Trophoblast cell (in vitro differentiated cells and primary cell): ENCODE measurements at regions not wholly inside any gene's neighbourhood (a gene's known extent, or its start where the extent isn't known, plus 50 kb on each side); places are given as distances from the start of the nearest gene placed in this dataset.

ENCODE experiments used
- DNase-seq, 2 donors: peaks; one replicate each; pipeline ENCODE4 v3.0.0-alpha.2; 2016
- H2AFZ ChIP-seq: 2 replicates; pipeline ENCODE4 v1.6.1; 2013; ENCODE audit warnings: low read length, moderate library complexity, mild to moderate bottlenecking; ENCODE audit not compliant: insufficient read depth, poor library complexity
- H2AK5ac ChIP-seq: 2 replicates; pipeline ENCODE4 v1.6.1; 2013; ENCODE audit warnings: mild to moderate bottlenecking, low read length
- H2BK120ac ChIP-seq: 2 replicates; pipeline ENCODE4 v1.6.1; 2013; ENCODE audit warnings: low read length, mild to moderate bottlenecking, moderate library complexity; ENCODE audit not compliant: insufficient read depth, poor library complexity
- H2BK12ac ChIP-seq: 2 replicates; pipeline ENCODE4 v1.6.1; 2013; ENCODE audit warnings: mild to moderate bottlenecking, low read length, moderate library complexity
- H2BK5ac ChIP-seq: 2 replicates; pipeline ENCODE4 v1.6.1; 2013; ENCODE audit warnings: low read length, low read depth, moderate library complexity, mild to moderate bottlenecking; ENCODE audit not compliant: poor library complexity
- H3K14ac ChIP-seq: 2 replicates; pipeline ENCODE4 v1.6.1; 2013; ENCODE audit warnings: mild to moderate bottlenecking, low read length
- H3K18ac ChIP-seq: 2 replicates; pipeline ENCODE4 v1.6.1; 2013; ENCODE audit warnings: mild to moderate bottlenecking, low read length
- H3K23ac ChIP-seq: 2 replicates; pipeline ENCODE4 v1.6.1; 2013; ENCODE audit warnings: low read length
- H3K27ac ChIP-seq: 2 replicates; pipeline ENCODE4 v1.5.1; 2013; ENCODE audit warnings: low read depth, mild to moderate bottlenecking, inconsistent platforms, low read length, moderate library complexity
- H3K27me3 ChIP-seq: 2 replicates; pipeline ENCODE4 v1.6.1; 2013; ENCODE audit warnings: inconsistent platforms, mild to moderate bottlenecking, low read length, moderate library complexity; ENCODE audit not compliant: insufficient read depth
- H3K36me3 ChIP-seq, 2 experiments: 1 replicate in 1 of 2; 2 replicates in 1 of 2; pipeline ENCODE4 v1.6.1; 2013; ENCODE audit warnings: low read length in 2 of 2, mild to moderate bottlenecking in 2 of 2, moderate library complexity in 1 of 2; ENCODE audit not compliant: insufficient read depth in 2 of 2, control insufficient read depth in 1 of 2
- H3K4ac ChIP-seq: 2 replicates; pipeline ENCODE4 v1.6.1; 2013; ENCODE audit warnings: low read depth, mild to moderate bottlenecking, low read length, moderate library complexity
- H3K4me1 ChIP-seq, 2 experiments: 1 replicate in 1 of 2; 2 replicates in 1 of 2; pipeline ENCODE4 v1.6.1; 2013; ENCODE audit warnings: low read length in 2 of 2, mild to moderate bottlenecking in 2 of 2, moderate library complexity in 1 of 2; ENCODE audit not compliant: insufficient read depth in 2 of 2, control insufficient read depth in 1 of 2
- H3K4me2 ChIP-seq: 2 replicates; pipeline ENCODE4 v1.6.1; 2013; ENCODE audit warnings: inconsistent platforms, mild to moderate bottlenecking, low read length, moderate library complexity
- H3K4me3 ChIP-seq: 2 replicates; pipeline ENCODE4 v1.5.1; 2013; ENCODE audit warnings: mild to moderate bottlenecking, low read depth, low read length, inconsistent platforms
- H3K79me1 ChIP-seq: one replicate; pipeline ENCODE4 v1.6.1; 2013; ENCODE audit warnings: low read length
- H3K79me2 ChIP-seq: 2 replicates; pipeline ENCODE4 v1.6.1; 2013; ENCODE audit warnings: low read length, mild to moderate bottlenecking; ENCODE audit not compliant: control insufficient read depth, insufficient read depth, poor library complexity
- H3K9ac ChIP-seq: 2 replicates; pipeline ENCODE4 v1.6.1; 2013; ENCODE audit warnings: mild to moderate bottlenecking, low read length
- H3K9me3 ChIP-seq: 2 replicates; pipeline ENCODE4 v1.6.1; 2013; ENCODE audit warnings: low read depth, mild to moderate bottlenecking, control low read depth, inconsistent platforms, low read length; ENCODE audit not compliant: insufficient read depth
- H4K12ac ChIP-seq: 2 replicates; pipeline ENCODE4 v1.6.1; 2013; ENCODE audit warnings: low read depth, mild to moderate bottlenecking, low read length, moderate library complexity
- H4K8ac ChIP-seq: 2 replicates; pipeline ENCODE4 v1.6.1; 2013; ENCODE audit warnings: low read depth, mild to moderate bottlenecking, low read length, moderate library complexity
- H4K91ac ChIP-seq: one replicate; pipeline ENCODE4 v1.6.1; 2013; ENCODE audit warnings: low read depth, mild to moderate bottlenecking, low read length, moderate library complexity
- WGBS: extraction: QIAGEN DNeasy Blood & Tissue Kit; methylation state at CpG from one replicate; pipeline ENCODE4 v1.1.7; 2013; ENCODE audit warnings: missing lambda C conversion rate; ENCODE audit not compliant: insufficient read length, insufficient coverage; ENCODE audit errors: extremely low coverage; 5-methylcytosine and 5-hydroxymethylcytosine counted together

GRCh38 chrX:66900886-66901285, 262.0 kb upstream of the EDA2R start:
- Histone ChIP-seq H2BK5ac (no peak overlapping the region), H3K4me3 (no peak overlapping the region), H3K79me2 (no peaks in the 10 kb centered on the region)

GRCh38 chrX:66892004-66892403, 253.1 kb upstream of the EDA2R start:
- WGBS: no CpG with 5 or more reads among the region's 2 CpGs
- DNase-seq: no peak
- Histone ChIP-seq H3K36me3 (no peaks in the 10 kb centered on the region), H3K14ac (no peak overlapping the region), H2BK12ac (no peak overlapping the region), H2BK5ac (no peak overlapping the region), H3K4me2 (no peak overlapping the region), H3K23ac (no peak overlapping the region), H3K4ac (no peak overlapping the region), H3K79me1 (no peaks in the 10 kb centered on the region), H3K79me2 (no peaks in the 10 kb centered on the region), H3K4me1 (no peaks in the 10 kb centered on the region), H2AK5ac (no peak overlapping the region), H3K27me3 (no peaks in the 10 kb centered on the region), H3K18ac (no peak overlapping the region), H3K9me3 (no peaks in the 10 kb centered on the region), H4K12ac (no peak overlapping the region), H2AFZ (no peak overlapping the region), H4K91ac (no peak overlapping the region), H3K27ac (no peak overlapping the region), H3K4me3 (no peak overlapping the region), H4K8ac (no peak overlapping the region), H2BK120ac (no peak overlapping the region), H3K9ac (no peak overlapping the region)

More at GRCh38 chrX:66900886-66901285, 262.0 kb upstream of the EDA2R start:
- Histone ChIP-seq H3K23ac (no peak overlapping the region), H3K14ac (no peak overlapping the region), H3K9me3 (no peaks in the 10 kb centered on the region), H2AK5ac (no peak overlapping the region), H4K91ac (no peak overlapping the region), H3K4me1 (no peaks in the 10 kb centered on the region), H3K27me3 (no peaks in the 10 kb centered on the region), H3K18ac (no peak overlapping the region), H2BK120ac (no peak overlapping the region), H3K4me2 (no peak overlapping the region), H4K12ac (no peak overlapping the region), H3K4ac (no peak overlapping the region), H3K27ac (no peak overlapping the region), H2BK12ac (no peak overlapping the region), H3K79me1 (no peaks in the 10 kb centered on the region), H3K36me3 (no peaks in the 10 kb centered on the region), H4K8ac (no peak overlapping the region), H2AFZ (no peak overlapping the region), H3K9ac (no peak overlapping the region)
- DNase-seq: no peak

- Histone ChIP-seq H3K36me3 (no peaks in the 10 kb centered on the region), H3K4me1 (no peaks in the 10 kb centered on the region), H2AFZ (no peak overlapping the region), H3K4ac (no peak overlapping the region), H3K18ac (no peak overlapping the region), H3K23ac (no peak overlapping the region), H4K12ac (no peak overlapping the region), H3K27me3 (no peaks in the 10 kb centered on the region), H3K9me3 (no peaks in the 10 kb centered on the region), H3K9ac (no peak overlapping the region), H3K14ac (no peak overlapping the region), H3K4me2 (no peak overlapping the region), H2BK5ac (no peak overlapping the region), H4K91ac (no peak overlapping the region), H4K8ac (no peak overlapping the region), H3K79me1 (no peaks in the 10 kb centered on the region), H3K4me3 (no peak overlapping the region), H2BK120ac (no peak overlapping the region), H2AK5ac (no peak overlapping the region), H3K79me2 (no peaks in the 10 kb centered on the region), H2BK12ac (no peak overlapping the region), H3K27ac (no peak overlapping the region)
- DNase-seq: no peak
- no CpG with 5 or more reads among the region's 2 CpGs for WGBS
Measured at GRCh38 chrX:66889418-66889817, 250.5 kb upstream of the EDA2R start.

- no peak overlapping the region for H2AK5ac ChIP-seq
- H2BK5ac ChIP-seq: no peak overlapping the region
- H3K27me3 ChIP-seq: no peaks in the 10 kb centered on the region
- H3K9me3 ChIP-seq: no peaks in the 10 kb centered on the region
- no peak overlapping the region for H3K23ac ChIP-seq
- H3K4me3 ChIP-seq: no peak overlapping the region
- no peak overlapping the region for H3K4ac ChIP-seq
- no peak overlapping the region for H3K18ac ChIP-seq
- H2AFZ ChIP-seq: no peak overlapping the region
- H3K9ac ChIP-seq: no peak overlapping the region
- whole genome bisulfite sequencing: no CpG with 5 or more reads among the region's 2 CpGs
- no peaks in the 10 kb centered on the region for H3K79me2 ChIP-seq
- H3K27ac ChIP-seq: no peak overlapping the region
- no peak overlapping the region for H4K91ac ChIP-seq
- H4K8ac ChIP-seq: no peak overlapping the region
- no peaks in the 10 kb centered on the region for H3K4me1 ChIP-seq
- no peak overlapping the region for H3K4me2 ChIP-seq
- no peak overlapping the region for H2BK12ac ChIP-seq
- DNase-seq: no peak
- no peak overlapping the region for H2BK120ac ChIP-seq
- H3K36me3 ChIP-seq: no peaks in the 10 kb centered on the region
- no peaks in the 10 kb centered on the region for H3K79me1 ChIP-seq
- no peak overlapping the region for H4K12ac ChIP-seq
- no peak overlapping the region for H3K14ac ChIP-seq
Measured at GRCh38 chrX:66882101-66882500, 243.2 kb upstream of the EDA2R start.
